Vagina (tissue), 2 donors: ENCODE measurements at regions not wholly inside any gene's neighbourhood (a gene's known extent, or its start where the extent isn't known, plus 50 kb on each side); places are given as distances from the start of the nearest gene placed in this dataset.

Experiments
- POLR2AphosphoS5 ChIP-seq, 2 donors: sonication (generic); formaldehyde crosslinking; IDR thresholded peaks; one replicate each; pipeline ENCODE4 v1.9.0; 2017; ENCODE audit warnings: antibody characterized with exemption in 2 of 2, mild to moderate bottlenecking in 2 of 2, low read depth in 1 of 2; ENCODE audit not compliant: insufficient read depth in 1 of 2
- TF ChIP-seq, protein P1 (sequence below), 3 experiments: fragments of 450-650 bp in 2 of 3; fragments of 200-600 bp in 1 of 3; sonication (generic) in 1 of 3; IDR thresholded peaks; one replicate each; pipeline ENCODE4 v1.5.1; 2017 to 2019; ENCODE audit warnings: antibody characterized with exemption in 3 of 3, mild to moderate bottlenecking in 2 of 3, moderate library complexity in 2 of 3

DNA sequence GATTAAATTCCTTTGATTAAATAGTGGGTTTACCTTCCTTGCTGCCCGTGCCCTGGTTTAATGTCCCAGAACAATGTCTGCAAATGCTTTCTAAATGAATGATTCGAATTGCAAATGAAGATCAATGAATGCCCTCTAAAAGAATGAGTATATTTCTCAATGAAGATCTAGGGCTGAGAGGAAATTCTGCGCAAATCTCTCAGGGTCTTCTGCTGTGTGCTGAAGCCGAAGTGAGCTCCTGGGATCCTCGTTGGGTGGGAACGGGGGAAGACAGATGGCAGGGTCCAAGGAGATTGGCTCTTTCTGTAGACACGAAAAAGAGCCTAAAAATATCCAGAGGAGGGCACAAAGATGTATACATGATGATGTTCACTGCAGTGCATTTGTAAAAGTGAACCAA, 224.8 kb downstream of the STIM2 start:
- TF ChIP-seq, protein P1, sequence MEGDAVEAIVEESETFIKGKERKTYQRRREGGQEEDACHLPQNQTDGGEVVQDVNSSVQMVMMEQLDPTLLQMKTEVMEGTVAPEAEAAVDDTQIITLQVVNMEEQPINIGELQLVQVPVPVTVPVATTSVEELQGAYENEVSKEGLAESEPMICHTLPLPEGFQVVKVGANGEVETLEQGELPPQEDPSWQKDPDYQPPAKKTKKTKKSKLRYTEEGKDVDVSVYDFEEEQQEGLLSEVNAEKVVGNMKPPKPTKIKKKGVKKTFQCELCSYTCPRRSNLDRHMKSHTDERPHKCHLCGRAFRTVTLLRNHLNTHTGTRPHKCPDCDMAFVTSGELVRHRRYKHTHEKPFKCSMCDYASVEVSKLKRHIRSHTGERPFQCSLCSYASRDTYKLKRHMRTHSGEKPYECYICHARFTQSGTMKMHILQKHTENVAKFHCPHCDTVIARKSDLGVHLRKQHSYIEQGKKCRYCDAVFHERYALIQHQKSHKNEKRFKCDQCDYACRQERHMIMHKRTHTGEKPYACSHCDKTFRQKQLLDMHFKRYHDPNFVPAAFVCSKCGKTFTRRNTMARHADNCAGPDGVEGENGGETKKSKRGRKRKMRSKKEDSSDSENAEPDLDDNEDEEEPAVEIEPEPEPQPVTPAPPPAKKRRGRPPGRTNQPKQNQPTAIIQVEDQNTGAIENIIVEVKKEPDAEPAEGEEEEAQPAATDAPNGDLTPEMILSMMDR (IDR thresholded peaks at IDR 0.05): no peak
- no peak for TF ChIP-seq POLR2AphosphoS5 (IDR thresholded peaks at IDR 0.05; ENCODE audit: insufficient read depth in 1 of 2, low read depth in 1 of 2)
